GM19328 (cell line): ENCODE measurements at regions not wholly inside any gene's neighbourhood (a gene's known extent, or its start where the extent isn't known, plus 50 kb on each side); places are given as distances from the start of the nearest gene placed in this dataset.
A peak's percentile ranks its signal among the peaks of the same experiment; 100 is the strongest.
"Not testable (repeated sequence)": the region's sequence is repeated elsewhere in the genome, so short reads cannot be mapped to it uniquely, and the experiment has no call there.

Experiments used
- ATAC-seq: cut with Tn5 transposase; IDR thresholded peaks from one replicate; pipeline ENCODE4 v1.9.1; 2021; ENCODE audit warnings: mild to moderate bottlenecking, moderate library complexity; ENCODE audit not compliant: unreplicated experiment

DNA sequence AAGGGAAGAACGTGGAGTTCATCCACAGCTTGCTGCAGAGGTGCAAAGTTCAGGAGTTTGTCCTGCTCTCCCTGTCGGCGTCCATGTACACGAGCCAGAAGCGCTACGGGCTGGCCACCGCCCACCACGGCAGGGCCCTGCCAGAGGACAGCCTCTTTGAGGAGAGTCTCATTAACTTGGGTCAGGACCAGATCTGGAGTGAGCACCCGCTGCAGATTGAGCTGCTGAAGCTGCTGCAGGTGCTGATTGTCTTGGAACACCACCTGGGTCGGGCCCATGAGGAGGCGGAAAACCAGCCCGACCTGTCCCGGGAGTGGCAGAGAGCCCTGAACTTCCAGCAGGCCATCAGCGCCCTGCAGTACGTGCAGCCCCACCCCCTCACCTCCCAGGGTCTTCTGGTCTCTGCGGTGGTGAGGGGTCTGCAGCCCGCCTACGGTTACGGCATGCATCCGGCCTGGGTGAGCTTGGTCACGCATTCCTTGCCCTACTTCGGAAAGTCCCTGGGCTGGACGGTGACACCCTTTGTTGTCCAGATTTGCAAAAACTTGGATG, 73.8 kb upstream of the MORC3 start:
- no peak for ATAC-seq

- no peak for ATAC-seq
Measured at GRCh38 chr21:36247316-36248010, 72.5 kb upstream of the MORC3 start.

DNA sequence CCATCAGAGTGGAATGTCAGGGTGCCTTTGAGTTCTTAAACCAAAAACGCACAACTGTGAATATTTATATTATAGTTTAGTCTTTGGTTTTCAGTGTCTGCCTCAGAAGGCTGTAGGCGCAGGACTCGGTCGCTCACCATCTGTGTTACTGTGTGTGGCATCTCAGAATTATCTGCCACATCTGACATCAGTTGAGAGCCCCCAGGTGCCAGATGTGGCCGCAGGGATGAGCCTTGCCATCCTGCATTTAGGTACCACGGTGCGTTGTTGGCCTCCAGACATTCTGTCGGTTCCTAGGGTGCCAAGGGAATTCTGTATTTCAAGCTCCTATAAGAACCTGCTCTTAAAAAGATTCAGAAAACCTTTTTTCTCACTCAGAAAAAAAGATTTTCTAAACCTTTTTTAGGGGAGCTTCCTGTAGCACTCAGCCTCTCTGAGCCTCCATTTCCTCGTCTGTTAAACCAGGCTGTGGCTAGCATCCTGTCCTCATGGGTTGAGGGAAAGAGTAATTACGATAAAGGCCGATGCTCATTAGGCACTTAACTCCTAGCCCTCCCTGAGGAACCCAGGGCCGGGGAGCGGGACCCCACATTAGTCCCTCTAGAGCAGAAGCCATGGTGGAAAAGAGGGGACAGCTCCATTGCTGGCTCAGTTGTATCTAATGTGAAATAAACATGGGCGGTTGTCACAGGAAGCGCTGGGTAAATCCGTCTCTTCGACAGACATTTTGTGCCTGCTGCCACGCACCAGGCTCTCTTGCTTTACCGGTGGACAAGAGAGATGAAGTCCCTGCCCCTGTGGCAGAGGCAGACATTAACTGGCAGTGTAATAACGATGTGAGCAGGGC, 70.2 kb upstream of the MORC3 start:
- ATAC-seq, result no peak

DNA sequence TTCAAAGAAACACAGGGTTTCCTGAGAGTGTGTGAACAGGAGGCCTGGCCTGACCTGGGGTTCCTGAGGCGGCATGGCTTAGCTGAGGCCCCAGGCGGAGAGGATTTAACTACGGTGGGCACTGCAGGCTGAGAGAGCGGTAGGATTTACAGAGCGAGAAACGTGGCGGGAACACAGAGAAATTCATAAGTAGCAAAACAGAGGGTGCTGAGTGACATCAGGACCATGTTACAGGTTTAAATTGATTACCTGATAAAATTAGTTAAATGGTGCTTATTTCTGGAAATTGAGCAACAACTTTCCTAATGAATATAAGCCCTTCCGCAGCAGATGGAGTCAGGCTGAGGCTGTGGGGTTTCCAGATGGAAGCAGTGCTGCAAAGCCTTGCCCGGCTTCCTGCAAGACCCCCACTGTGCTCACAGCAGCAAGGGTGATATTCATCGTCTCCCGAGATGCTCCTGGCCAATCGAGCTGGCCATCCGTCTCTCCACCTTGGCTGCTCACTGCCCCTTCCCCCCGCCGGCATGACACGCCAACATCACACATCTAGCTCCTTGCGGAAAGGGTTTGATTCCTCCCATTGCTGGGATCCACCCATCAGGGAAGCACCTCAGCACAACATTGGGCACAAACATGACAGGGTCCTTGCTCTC, 69.4 kb upstream of the MORC3 start:
- no peak for ATAC-seq

DNA sequence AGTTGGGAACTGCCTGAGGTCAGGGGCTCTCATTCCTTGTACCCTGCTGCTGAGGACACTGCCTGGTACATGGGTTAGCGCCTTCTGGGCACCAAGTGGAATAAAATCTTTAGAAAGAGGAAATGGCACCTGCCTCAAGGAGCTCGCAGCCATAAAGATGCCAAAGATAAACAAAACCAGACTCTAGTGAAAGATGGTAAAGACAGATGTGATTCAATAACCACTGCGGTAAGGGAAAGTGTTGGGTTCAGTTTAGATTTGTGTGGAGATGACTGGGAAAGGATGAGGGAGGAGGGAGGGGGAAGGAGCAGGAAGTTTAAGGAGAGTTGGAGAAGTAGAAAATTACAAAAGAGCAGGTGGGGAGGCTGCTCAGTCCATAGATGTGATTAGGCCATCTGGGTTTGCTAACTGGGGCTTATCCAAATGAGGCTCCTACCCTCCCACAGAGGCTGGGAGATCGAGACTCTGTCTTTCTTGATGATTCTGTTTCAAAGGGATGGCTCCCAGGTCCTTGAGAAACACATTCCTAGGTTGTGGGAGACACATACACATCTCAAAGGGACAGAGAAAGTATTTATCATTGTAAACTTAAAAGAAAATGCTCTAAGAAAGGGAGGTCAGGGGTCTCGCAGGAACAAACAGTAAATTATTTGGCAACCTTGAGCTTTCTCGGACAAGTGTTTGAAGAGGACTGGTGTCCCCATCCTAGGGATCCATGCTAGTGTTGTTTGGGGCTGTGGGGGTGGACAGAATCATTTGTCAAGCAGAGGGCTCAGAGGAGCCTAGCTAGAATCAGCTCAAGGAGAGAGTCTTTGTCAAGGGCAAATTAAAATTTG, 65.7 kb upstream of the MORC3 start:
- no peak for ATAC-seq

DNA sequence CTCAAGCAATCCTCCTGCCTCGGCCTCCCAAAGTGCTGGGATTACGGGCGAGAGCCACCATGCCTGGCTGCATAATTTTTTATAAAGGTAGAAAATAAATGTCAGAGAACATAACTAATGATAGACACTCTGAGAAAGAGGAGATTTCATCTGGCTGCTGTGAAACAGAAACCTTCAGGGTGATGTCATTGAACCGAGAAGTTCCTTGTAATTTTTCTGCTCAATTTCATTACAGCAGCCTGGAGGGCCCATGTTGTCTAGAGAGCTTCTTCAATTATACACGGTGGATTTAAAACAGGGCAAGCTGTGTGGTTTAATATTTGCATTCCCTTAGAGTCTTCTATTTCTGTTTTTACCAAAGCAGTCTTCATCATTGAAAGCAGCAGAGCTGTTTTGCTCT, 64.3 kb upstream of the MORC3 start:
- ATAC-seq, result peak; percentile 60

- no peak for ATAC-seq
Measured at GRCh38 chr21:36257657-36258056, 62.3 kb upstream of the MORC3 start.

DNA sequence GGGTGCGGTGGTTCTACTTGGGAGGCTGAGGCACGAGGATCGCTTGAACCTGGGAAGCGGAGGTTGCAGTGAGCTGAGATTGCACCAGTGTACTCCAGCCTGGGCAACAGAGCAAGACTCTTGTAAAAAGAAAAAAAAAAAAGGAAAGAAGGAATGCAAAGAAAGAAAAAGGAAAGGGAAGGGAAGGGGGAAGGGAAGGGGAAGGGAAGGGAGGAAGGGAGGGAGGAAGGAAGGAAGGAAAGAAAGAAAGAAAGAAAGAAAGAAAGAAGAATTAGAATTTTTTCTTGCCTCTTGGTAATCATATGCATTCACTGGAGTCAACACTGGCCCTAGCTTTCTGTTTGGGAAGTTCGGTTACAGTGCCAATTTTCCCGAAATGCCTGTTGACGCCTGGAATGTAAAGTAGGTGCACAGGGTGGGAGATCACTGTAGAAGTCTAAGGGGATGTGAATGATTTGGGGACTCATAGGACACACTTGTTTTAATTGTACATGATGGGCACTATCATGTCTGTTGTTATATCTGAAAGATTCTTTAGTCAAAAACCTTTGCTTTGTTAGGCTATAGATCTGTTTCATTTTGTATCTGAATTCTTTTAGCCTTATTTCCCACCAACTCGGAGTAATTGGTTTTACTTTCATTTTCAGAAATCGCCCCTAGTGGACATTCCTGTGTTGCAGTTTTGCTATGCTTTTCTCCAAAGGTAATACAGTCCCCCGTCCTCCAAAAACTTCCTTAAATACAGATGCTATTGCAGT, 59.8 kb upstream of the MORC3 start:
- no peak for ATAC-seq

GRCh38 chr21:36260802-36261201, 59.2 kb upstream of the MORC3 start:
- ATAC-seq, result no peak

GRCh38 chr21:36261459-36261858, 58.5 kb upstream of the MORC3 start:
- no peak for ATAC-seq

- ATAC-seq, result no peak
Measured at GRCh38 chr21:36263797-36264196, 56.2 kb upstream of the MORC3 start.

DNA sequence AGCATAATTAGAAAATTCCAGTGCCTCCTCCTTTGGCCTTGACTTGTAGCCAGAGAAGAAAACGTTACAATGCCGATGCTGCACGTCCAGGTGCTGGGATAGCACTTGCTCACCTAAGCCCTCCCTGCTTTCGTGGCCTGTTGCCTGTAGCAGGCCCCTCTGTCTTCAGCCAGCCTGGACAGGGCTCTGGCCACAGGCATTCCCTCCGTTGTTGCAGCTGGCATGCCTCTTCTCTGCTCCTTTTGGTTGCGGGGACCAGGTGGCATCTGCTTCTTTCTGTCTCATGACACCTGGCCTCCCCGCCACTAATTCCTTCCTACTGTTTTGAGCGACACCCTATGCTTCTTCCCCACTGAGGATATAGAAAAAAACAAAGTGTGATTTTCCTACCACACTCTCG, 54.6 kb upstream of the MORC3 start:
- no peak for ATAC-seq

- not testable (repeated sequence) for ATAC-seq
Measured at GRCh38 chr21:36267828-36268227, 52.2 kb upstream of the MORC3 start.

- ATAC-seq, result not testable (repeated sequence)
Measured at GRCh38 chr21:36268264-36268663, 51.7 kb upstream of the MORC3 start.
